LNCaP clone FGC (cell line): ENCODE measurements at regions not wholly inside any gene's neighbourhood (a gene's known extent, or its start where the extent isn't known, plus 50 kb on each side); places are given as distances from the start of the nearest gene placed in this dataset.
A peak's percentile ranks its signal among the peaks of the same experiment; 100 is the strongest.

Experiments used
- DNase-seq: peaks from one replicate; pipeline ENCODE4 v3.0.0-alpha.2; 2011; ENCODE audit warnings: low read depth
- H3K4me3 ChIP-seq: 2 replicates; pipeline ENCODE4 v1.5.1; 2011; ENCODE audit warnings: mild to moderate bottlenecking, low read depth, low read length, control low read depth
- TF ChIP-seq, protein P1 (sequence below): IDR thresholded peaks from 2 replicates; pipeline ENCODE4 v1.5.1; 2012; ENCODE audit warnings: mild to moderate bottlenecking; ENCODE audit not compliant: control insufficient read depth, insufficient read depth; ENCODE audit errors: extremely low read depth

DNA sequence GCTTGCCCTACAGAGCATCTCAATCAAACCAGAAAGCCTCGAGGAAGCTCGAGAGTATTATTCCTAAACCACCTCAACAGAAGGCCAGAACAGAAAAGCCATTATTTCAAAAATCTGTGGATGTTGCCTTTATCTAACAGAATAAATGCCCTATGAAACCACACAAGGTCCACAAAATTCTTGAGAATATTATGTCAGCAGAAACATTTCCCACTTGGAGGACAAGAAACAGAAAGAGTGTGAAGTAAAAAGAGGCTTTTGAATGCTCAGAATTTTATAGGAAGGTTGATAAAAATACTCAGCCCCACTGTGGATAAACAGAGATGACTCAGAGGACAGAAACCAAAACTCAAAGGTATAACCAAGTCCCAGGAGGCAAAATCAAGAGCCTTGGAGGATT is 146.4 kb upstream of the LRRC7 start:
- TF ChIP-seq, protein P1, sequence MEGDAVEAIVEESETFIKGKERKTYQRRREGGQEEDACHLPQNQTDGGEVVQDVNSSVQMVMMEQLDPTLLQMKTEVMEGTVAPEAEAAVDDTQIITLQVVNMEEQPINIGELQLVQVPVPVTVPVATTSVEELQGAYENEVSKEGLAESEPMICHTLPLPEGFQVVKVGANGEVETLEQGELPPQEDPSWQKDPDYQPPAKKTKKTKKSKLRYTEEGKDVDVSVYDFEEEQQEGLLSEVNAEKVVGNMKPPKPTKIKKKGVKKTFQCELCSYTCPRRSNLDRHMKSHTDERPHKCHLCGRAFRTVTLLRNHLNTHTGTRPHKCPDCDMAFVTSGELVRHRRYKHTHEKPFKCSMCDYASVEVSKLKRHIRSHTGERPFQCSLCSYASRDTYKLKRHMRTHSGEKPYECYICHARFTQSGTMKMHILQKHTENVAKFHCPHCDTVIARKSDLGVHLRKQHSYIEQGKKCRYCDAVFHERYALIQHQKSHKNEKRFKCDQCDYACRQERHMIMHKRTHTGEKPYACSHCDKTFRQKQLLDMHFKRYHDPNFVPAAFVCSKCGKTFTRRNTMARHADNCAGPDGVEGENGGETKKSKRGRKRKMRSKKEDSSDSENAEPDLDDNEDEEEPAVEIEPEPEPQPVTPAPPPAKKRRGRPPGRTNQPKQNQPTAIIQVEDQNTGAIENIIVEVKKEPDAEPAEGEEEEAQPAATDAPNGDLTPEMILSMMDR = no peak
- H3K4me3 ChIP-seq = no peak overlapping the region

DNA sequence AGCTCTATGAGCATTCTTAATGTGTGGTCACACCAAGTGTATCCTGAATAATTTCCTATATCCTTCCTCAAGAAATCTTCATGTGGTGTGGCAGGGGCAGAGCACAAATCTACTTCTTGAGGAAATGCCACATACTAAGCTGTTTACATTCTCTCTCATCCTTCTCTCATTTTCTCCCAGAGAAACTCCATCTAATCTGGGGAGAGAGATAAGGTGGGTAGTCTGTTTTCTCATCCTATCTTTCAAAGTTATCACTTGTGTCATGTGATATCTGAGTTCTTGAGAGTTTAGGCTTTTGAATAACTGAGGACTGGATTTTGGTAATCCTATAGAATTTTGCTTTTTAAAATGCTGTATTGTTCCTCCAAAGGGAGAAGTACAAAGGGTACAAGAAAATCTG is 141.9 kb upstream of the LRRC7 start:
- TF ChIP-seq, protein P1 = no peak
- DNase-seq = no peak
- no peak overlapping the region for H3K4me3 ChIP-seq

More for the DNA sequence above, 146.4 kb upstream of the LRRC7 start:
- no peak for DNase-seq

DNA sequence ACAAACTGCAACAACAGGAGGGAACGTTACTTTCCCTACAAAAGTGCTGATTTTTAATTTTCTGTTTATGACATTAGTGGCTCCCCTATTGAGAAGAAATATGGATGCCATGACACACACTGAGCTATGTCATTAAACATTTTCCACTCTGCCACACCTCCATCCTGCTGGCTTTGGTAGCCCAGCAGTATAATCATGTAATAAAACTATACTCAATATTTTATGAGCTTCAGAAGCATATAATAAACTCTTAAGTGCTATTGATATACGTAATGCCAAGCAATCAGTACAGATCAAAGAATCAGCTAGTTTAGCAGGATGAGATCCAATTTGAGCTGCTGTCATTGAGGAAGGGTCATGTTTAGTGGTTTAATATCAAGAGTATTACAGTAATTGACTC is 141.3 kb upstream of the LRRC7 start:
- TF ChIP-seq, protein P1 = no peak
- no peak overlapping the region for H3K4me3 ChIP-seq
- peak; percentile 68 for DNase-seq

DNA sequence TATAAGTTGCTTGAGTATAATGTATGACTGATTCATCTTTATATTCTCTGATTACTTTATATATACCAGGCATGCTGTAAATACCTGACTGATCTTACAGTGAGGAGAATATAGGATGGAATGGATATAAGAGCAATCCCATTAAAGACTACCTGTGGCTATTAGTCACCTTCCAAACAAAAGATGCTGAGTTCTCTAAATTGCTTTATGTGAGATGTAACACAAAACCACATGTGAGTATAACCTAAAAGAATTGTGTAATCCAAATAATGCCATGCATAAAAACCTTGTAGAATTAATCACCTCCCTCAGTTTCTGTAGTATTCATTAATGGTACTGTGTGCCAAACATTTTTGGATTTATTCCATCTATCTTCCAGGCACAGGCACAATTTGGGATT is 134.6 kb upstream of the LRRC7 start:
- no peak for DNase-seq
- TF ChIP-seq, protein P1 = no peak
- H3K4me3 ChIP-seq = no peak overlapping the region

DNA sequence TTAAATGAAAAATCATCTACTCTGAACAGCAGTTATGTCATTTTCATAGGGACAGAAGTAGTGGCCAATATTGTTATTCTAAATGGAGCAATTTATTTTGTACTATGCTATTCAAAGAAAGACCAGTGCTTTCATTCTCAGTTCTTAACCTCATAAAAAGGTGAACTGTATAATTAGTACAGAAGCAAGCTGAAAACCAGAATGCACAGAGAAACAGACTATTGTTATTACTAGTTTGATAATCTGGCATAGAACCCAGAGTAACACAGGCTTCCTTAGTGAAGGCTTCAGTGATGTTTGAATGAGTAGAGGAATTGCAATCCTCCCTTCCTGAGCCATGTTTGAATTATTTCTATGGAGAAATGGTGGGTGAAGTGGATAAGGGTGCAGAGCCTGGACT is 131.6 kb upstream of the LRRC7 start:
- DNase-seq = no peak
- TF ChIP-seq, protein P1 = no peak
- H3K4me3 ChIP-seq = no peak overlapping the region

DNA sequence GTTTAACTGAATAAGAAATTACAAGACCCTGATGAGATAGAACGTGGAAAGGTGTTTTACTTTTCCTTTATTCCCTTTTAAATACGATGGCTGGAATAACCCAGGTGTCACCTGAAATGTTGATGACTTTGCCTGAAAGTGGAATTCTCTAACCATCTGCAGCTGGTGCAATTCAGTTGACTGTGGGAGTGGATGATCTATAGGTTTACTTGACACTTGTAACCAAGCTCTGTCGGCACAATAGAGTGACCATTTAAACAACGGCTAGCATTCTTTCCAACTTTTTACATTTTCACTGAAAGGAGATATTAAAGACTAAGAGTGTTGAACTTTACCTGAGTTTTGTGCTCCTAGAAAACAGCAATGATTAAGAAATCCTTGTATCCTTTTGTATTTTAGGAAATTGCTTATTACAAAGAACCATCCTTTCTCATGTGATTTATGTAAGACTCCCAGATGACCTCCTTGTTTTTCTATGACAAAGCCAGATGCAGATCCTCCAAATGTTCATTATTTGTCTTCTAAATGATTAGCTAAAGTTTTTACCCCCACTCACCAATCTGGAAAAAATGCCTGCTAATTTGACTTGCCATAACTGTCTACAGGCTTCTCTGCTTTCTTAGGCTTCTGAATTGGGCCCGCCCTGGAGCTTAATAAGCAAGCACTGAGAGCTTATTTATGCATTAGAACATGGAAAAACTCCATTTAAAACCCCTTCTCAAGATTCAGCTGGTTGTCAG is 129.5 kb upstream of the LRRC7 start:
- TF ChIP-seq, protein P1 = no peak
- DNase-seq = no peak
- H3K4me3 ChIP-seq = no peak overlapping the region

DNA sequence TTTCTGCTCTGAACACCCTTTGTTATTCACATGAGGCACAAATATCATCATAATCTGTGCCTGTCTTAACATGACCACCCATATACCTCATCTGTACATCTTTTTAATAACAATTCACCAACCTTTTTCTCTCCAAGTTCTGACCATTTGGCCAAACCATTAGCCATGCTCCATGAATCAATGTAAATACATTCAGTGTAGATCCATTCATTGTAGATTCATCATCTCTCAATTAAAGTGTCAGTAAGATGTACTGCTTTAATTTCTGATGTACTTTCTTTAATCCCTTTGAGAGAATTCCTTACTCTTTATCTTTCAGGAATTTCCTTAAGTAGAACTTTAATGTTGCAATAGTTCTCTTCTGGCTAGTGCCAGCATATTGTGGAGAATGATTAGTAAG is 126.2 kb upstream of the LRRC7 start:
- TF ChIP-seq, protein P1 = no peak
- DNase-seq = no peak
- no peak overlapping the region for H3K4me3 ChIP-seq
